Activated naive CD4-positive, alpha-beta T cell treated with Interleukin-2 at 50 U/mL for 16 hours (primary cell): ENCODE measurements at regions not wholly inside any gene's neighbourhood (a gene's known extent, or its start where the extent isn't known, plus 50 kb on each side); places are given as distances from the start of the nearest gene placed in this dataset.
"Not testable (repeated sequence)": the region's sequence is repeated elsewhere in the genome, so short reads cannot be mapped to it uniquely, and the experiment has no call there.

ENCODE experiments used
- DNase-seq: peaks from one replicate; pipeline ENCODE4 v3.0.0-alpha.2; 2020

DNA sequence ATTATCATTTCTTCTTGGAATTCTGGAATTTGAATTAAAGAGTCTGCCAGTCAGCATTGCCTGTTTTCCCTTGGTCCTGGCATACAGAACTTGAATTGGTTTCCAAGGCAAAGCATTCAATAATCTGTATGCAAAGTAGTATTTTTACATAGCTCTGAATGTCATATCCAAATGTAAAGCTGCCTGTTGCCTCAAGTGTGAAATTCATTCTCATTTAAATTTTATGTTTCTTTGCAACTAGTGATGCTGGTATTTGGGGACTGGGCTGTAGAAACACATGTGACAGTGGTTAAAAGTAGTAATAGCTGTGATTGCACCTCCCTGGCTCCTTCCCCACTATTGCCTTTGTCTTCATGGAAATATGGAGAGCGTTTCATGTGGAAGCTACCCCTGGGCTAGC is 743.9 kb upstream of the GOLIM4 start:
- no peak for DNase-seq

DNA sequence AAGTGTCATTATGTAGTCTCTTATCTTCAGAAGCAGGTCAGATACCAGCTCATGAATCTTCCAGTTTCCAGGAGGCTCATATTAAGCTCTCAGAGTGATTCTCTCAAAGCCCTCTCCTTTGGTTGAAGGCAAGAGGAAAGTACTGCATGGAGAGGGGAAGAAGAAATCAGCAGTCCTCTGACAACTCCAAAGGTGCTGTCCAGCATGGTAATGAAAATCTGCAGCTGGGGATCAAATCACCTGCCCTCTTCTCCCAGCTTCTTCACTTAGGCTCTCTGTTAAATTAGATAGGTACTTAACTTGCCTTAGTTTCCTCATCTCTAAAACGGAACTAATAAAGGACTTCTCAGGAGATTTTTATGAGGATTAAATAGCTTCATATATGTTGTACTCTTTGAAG is 738.8 kb upstream of the GOLIM4 start:
- DNase-seq, result no peak

DNA sequence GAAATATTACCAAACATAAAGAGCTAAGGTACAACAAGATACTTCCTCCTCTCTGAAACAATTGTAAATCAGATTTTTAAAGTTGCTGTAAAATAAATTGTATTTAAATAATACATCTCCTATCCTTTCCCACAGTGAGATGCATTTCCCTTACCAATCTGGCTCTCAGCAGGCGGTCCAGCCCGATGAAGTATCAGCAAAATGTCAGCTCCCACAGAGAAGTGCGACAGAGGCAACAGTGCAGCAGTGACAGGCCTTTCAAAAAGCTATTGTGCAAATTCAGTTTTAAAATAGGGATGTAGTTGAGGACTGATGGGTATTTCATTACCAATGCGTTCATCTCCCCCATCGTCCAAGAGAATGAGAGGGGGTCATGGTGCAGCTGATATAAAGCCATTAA is 733.2 kb upstream of the GOLIM4 start:
- no peak for DNase-seq

DNA sequence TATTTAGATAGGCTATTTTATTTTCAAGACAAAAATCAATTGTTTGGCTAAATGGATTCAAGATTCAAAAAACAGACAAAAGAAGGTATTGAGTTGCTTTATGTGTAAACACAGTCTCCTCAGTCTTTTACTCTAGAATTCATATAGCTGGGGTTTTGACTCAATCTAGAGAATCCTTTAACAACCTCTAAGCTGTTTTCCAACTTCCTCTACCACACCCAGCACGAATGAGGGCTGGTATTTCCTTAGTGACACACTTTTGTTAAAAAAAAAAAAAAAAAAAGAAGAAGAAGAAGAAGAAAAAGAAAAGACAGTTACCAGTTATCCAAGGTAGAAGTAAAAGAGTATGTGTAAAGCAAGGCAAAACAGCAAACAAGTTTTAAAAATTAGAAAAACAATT is 732.8 kb upstream of the GOLIM4 start:
- no peak for DNase-seq

DNA sequence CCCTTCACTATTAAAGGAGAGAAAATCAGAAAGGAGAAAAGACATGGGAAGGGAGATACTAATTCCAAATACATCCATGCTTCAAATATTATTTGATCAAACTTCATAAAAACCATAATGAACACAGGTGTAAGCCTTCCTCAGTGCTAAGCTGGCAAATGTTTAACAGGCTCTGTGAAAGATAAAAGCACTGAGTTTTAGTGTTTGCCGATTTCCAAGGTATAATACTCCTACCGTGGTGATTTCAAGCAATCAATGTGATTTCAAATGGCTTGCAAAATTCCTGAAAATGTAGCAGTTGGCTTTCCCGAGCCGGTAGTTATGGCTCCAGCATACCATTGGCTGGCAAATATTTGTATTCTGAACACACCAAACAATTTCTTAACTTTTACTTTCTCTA is 732.3 kb upstream of the GOLIM4 start:
- DNase-seq, result no peak

DNA sequence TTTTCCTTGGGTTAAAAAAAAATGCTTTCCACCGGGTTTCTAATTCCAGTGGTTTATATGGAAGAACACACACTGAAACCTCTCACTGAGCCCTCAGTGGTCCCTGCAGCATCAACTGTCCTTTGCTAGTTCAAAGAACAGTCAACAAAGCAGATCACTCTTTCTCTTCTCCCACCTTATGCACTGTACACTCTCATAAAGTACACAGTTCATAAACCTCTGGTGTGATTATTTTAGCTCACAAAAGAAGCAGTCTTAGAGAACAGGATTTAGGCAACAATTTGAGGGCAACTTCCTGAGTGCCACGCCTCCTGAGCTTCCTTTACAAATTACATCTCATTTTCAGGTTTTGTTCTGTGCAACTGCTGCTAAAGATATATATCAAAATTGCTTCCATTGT is 728.4 kb upstream of the GOLIM4 start:
- no peak for DNase-seq

DNA sequence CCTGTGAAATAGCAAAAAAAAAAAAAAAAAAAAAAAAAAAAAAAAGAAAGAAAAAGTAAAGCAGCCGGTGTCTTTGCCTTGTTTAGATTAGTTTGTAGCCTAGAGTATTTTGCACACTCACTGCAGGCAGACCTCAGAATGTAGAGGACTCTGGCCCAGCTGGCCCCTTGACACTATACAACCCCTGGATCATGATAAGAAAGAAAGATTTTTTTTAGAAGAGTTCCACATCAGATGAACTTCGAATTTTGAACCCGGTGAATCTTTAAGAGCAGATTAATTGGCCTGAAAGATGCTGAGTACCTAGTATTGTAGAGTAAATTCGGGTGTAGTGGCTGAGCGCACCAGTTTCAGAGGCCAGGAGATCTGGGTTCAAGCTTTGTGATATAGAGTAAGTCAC is 727.7 kb upstream of the GOLIM4 start:
- no peak for DNase-seq

DNA sequence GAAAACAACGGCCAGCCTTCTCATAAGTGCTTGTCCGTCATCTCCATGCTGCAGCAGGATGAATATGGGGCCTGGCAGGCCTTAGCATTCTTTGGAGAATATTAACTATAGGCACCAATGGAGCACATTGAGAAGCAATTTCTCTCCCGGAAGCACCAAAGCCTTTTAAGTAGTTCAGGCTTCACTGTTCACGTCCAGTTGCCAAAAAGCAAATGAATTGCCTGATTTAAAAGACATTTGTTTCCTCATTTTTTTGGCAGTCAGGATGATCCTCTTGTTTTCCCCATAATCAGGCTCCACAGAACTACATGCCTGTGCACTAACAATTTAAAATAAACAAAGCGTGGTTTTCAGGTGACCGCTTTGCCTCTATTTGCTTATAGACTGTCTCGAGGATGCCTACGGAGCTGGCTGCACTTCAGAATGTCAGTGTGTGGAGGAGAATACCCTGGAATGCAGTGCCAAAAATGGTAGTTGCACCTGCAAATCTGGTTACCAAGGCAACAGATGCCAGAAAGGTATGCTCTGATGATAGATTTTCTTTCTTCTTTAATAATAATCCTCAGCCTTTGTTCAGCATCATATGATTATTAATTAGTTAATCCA is 725.2 kb upstream of the GOLIM4 start:
- DNase-seq, result no peak

DNA sequence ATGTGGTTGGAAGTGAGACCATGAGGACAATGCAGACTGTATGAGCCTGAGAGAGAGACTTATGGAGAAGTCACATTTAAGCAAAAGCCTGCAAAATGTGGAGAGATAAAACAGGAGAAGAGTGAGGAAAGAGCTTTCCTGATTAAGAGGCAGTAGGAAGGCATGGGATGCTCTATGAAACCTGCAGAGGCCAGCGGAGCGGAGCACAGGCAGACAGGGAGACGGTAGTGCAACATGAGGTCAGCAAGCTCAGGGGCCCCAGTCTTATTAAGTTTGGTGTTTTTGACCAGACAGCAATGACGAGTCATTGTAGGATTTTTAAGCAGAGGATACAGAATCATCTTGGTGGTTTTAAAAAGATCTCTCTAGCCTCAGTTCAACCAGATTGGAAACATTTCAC is 721.5 kb upstream of the GOLIM4 start:
- DNase-seq, result no peak

DNA sequence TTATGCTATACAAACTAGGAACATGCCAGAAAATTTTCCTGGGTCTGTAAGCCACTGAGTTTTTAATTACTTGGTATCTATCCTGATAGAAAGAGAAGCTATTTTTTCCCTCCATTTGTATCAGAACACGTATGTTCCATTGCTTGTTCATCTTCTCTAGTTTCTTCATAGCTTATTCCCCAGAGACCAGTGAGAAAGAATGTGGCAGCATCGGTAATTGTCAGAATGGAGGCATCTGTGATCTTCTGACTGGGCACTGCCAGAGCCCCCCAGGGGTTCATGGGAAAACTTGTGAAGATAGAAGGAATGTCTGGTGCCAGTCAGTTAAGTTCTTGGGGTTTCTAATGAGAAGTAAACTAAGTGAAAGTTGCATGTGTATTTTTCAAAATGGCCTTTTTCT is 720.2 kb upstream of the GOLIM4 start:
- DNase-seq, result no peak

DNA sequence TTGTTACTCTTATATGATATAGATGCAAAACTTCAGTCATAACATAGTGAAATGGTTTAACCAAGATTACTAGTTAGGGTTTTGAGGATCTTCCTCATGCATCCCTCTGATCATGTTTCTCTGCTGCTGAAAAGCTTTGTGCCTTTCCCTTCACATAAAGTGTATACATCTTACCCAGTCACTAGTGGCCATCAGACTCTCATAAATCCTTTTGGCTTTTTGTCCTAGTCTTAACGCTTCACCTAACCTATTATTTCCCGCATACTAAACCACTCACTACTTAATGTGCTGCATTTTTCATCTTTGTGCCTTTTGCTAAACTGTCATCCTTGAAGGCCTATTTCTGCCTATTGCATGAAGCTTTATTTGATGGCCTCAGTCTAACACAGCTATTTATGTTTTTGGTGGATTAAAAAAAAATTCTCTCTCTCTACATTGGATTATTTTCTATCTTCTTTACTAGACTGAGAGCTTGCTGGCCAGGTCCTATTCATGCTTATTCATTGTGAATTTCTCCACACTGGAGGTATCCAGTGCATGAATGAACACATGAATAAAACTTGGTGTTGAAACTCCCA is 717.6 kb upstream of the GOLIM4 start:
- DNase-seq, result no peak

DNA sequence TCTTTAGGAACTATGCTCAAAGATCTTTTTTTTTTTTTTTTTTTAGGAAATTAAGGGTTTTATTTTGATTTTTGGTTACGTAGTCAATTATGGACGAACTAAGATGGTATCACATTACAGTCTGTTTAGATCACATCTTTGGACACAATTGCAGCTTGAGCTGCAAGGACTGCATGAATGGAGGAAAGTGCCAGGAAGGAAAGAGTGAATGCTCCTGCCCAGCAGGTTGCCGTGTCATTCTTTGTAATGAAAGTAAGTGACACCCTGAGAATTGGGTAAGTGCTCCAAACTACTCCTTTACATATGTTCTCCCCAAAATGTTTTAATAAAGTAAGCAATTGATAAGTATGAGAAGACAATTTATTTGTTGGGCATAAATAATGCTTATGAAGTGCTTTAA is 716.5 kb upstream of the GOLIM4 start:
- DNase-seq, result no peak

DNA sequence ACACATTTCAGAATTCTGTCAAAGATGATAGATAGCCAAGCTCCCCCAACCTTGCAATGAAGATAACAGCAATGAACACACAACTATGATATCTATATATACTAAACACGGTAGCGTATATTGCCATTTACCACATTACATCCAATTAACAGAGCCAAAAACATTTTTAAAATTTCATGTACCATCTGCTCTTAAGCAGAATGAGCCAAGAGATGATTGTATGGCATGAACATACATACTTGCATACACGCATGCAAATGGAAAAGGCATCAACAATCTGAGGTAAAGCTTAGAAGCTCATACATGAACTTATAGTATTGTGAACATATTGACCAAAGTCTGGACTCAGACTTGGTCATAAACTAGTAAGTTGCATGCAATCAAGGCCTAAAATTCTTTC is 712.9 kb upstream of the GOLIM4 start:
- no peak for DNase-seq

DNA sequence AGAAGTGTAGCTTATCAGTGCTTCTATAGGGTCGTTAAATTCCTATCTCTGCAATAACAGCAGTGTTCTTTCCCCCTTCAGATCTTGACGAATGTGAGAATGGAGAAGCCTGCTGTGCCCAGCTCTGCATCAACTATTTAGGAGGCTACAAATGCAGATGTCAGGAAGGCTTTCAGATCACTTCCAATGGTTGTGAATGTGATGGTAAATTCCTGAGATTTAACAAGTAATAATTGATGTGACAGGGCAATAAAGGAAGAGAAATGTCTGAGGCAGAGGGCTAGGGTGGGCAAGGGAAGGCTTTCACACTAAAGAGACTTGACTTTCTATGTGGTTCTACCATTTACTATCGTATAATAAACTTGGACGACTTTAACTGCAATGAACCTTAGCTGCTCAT is 711.7 kb upstream of the GOLIM4 start:
- DNase-seq, result no peak

DNA sequence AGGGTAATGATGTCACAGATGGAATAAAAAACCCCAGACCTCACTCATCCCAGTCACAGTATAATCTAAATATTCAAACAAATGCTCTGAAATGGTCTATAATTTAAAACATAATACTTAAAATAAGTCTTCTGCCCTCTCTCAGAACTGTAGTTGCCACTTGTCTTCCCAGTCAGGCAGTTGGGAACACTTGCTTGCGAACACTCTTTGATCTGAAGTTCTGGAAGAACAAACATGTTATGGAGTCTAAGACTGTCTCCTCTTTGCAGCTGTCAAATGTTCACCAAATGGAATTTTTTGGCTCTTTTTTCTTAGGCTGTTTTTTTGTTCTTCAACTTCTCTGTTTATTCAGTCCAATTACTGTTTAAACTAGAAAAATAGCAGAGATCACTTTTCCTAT is 711.1 kb upstream of the GOLIM4 start:
- no peak for DNase-seq

DNA sequence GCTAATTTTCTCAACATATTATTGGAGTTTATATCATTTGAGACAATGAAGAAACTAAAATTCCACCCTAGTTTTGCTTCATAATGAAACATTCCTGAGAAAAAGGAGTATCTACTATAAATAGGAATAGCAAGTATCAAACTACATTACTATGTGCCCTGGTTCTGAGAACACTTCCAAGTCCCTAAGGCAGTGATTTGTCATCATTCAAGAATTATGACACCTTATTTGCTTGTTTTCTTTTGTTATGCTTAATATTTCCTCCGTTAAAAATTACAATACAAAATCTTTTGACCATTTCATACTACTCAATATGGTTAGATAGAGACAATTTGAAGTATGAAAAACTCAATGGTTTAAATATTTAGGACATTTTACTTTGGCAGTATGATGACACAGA is 707.8 kb upstream of the GOLIM4 start:
- no peak for DNase-seq

DNA sequence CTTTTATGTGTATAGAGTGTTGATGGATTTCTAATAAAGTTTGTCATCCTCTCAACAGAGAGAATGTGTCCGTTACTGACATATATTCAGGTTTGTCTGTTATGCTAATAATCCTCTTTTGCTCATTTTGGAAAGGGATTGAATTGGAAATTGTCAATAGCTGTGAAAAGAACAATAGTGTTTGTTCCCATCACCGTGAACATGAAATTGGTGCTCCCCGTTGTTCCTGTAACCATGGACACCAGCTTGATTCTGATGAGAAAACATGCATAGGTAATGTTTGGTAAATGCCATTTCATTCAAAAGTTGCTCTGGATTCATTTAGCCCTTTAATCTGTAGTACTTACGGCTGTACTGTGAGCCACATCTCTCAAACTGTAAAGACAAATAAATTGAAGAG is 707.0 kb upstream of the GOLIM4 start:
- DNase-seq, result no peak

DNA sequence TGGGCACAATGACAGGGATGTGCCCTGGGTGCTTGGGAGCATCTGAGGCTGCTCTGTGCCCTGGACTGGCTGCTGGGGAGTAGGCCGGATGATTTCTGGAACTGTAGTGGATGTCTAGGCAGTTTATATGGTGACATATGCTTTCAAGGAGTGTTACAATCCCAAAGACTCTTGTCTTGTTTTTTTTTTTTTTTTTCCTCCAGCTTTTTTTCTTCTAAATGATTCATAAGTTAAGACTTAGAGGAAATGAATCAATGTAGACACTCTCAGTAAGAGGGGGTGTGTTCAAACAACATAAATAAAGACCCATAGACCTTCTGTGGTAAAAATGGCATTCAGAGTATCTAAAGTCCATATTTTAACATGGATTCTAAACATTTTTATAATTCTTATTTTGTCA is 706.1 kb upstream of the GOLIM4 start:
- no peak for DNase-seq

DNA sequence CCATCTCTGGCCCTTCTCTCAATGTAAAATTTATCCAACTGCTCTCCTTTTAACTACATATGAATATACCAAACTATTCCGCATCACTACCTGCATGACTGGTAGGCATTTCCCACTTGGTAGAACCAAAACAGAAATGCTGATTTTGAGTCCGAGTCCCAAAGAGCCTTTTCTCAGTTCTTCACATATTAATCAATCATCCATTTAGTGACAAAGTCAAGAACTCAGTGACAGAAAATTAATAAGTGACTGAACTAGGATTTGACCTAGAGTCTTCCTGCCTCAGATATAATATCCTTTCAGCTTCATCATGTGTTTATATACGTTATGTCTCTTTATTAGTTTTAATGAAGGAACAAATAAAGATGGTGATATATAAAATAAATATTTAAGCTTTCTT is 700.6 kb upstream of the GOLIM4 start:
- DNase-seq, result no peak

DNA sequence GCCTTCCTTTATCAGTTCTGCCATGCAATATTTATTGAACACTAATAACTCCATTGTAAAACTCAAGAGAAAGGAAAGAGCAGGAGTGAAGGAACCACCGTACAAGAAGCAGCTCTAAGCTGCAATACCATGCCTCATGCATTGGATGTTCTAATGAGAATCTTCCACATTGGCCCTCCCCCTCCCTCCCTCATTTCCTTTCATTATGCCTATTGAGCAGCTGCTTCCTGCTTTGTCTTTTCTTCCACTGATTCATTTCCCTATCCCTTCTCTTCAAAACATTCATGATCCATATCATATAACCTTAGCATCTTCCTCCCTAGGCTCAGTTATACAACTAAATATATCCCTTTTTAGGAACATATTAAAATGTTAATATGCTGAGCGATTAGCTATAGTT is 698.7 kb upstream of the GOLIM4 start:
- DNase-seq, result no peak

DNA sequence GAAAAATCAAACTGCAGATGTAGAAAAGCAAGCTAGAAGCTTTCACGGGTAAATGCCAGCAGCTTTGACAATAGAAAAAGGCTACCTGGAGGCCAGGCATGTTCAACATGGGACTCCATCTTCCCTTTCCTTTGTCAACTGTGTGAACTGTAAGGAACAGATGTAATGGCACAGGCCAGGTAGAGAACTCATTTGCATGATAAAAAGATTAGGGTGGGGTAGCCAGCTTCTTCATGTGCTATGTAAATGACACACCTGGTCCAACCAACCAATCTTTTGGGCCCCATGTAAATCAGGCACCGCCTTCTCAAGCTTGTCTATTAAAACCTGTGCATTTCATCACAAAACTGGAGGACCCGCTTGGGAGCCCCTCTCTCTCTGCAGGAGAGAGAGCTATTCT is 686.5 kb upstream of the GOLIM4 start:
- DNase-seq, result no peak

DNA sequence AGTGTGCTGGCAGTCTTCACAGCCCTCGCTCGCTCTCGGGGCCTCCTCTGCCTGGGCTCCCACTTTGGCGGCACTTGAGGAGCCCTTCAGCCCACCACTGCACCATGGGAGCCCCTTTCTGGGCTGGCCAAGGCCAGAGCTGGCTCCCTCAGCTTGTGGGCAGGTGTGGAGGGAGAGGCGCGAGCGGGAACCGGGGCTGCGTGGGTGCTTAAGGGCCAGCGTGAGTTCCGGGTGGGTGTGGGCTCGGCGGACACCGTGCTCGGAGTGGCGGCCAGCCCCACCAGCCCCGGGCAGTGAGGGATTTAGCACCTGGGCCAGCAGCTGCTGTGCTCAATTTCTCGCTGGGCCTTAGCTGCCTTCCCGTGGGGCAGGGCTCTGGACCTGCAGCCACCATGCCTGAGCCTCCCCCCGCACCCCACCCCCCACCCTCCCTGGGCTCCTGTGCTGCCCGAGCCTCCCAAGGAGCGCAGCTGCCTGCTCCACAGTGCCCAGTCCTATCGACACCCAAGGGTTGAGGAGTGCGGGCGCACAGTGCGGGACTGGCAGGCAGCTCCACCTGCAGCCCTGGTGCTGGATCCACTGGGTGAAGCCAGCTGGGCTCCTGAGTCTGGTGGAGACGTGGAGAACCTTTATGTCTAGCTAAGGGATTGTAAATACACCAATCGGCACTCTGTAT is 684.4 kb upstream of the GOLIM4 start:
- not testable (repeated sequence) for DNase-seq

DNA sequence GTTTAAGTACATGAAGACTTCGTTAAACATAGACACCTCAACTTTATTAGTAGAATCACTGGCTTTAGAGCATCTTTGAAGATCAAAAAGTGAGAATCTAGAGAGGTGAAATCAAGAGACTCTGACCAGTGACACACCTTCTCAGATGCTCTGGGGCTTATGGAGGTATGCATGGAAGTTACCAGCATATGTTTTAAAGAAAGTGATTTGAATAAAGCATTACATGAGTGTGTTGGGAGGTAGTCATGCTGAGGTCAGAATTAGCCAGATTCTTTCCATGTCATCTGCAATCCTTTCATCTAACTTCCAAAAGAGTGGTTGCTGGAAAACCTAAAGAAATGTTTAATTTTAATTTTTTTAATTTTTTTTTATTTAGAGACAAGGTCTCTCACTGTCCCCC is 658.0 kb upstream of the GOLIM4 start:
- no peak for DNase-seq

DNA sequence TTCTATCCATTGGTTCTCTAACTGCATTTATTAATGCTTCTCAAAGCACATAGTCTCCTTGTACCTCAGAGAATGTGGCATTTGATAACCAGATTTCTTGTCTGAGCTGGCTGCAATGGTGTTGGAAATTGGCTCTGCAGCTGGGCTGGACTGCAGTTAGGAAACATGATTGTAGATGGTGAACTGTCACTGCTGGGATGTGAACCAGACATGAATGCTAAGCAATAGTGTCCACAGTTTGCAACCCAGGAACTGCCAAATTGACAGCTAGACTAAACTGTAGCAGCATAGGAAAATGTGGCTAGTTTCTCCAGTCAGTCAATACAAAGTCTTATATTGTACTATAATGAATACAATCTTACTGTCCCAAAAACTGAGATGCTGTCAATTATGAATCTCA is 656.6 kb upstream of the GOLIM4 start:
- no peak for DNase-seq

DNA sequence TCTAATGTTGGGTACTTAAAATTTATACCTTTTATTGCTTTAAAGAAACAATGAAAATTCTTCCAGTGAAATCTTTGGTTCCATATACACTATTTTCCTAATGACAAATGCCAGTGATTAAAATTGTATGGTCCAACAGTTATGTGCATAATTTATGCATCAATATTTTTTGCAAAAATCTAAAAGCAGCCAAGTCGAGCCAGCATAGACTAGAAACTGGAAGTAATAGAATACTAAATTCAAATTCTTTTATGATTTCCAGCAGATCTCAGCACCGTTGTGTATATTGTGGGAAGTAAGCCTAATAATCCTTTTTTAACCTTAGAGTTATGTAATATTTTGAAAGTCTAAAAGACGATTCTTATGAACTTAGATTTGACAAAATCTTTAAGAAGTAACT is 652.0 kb upstream of the GOLIM4 start:
- no peak for DNase-seq
